Stimulated activated CD8-positive, alpha-beta memory T cell treated with anti-CD3 and anti-CD28 coated beads, Interleukin-4, amount 100 ng/mL, for 24 hours (primary cell): ENCODE measurements at regions not wholly inside any gene's neighbourhood (a gene's known extent, or its start where the extent isn't known, plus 50 kb on each side); places are given as distances from the start of the nearest gene placed in this dataset.

ENCODE experiments used
- DNase-seq: peaks from one replicate; pipeline ENCODE4 v3.0.0-alpha.2; 2020; ENCODE audit warnings: low read depth

- no peak for DNase-seq
These were observed 149.9 kb downstream of the SHQ1 start for GRCh38 chr3:72698154-72698917.

DNA sequence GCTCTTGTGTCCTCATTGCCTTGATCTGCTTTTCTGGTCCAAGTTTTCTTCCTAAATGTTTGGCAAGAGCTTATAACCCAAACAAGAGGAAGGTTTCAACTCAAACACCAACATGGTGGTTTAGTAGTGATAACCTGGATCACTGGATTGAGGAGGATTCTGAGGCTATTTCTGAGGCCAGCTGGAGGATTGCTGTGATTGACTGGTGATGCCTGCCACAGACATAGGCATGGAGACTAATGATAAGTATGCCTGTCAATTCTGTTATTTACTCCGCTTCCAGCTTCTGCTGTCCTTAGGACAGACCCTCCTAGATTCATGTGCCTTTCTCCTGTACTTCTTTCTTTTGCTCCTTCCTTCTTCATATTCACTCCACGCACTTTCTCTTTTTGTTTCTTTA, 150.5 kb downstream of the SHQ1 start:
- no peak for DNase-seq

DNA sequence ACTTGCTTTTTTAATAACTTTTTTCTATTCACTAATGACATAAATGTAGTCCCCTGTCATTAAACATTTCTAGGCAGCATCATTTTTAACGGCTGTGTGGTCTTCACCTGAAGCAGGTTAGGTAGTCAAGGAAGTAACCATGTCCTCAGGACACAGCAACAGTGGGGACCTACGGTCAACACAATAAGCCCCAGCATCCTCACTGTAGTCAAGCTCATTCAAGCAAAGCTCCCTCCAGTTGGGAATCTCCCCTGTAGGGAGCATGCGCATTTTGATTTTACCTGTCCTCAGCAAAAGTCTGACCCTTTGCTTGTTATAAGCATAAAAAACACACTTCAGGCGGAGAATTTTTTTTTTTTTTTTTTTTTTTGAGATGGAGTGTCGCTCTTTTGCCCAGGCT, 151.4 kb downstream of the SHQ1 start:
- no peak for DNase-seq

DNA sequence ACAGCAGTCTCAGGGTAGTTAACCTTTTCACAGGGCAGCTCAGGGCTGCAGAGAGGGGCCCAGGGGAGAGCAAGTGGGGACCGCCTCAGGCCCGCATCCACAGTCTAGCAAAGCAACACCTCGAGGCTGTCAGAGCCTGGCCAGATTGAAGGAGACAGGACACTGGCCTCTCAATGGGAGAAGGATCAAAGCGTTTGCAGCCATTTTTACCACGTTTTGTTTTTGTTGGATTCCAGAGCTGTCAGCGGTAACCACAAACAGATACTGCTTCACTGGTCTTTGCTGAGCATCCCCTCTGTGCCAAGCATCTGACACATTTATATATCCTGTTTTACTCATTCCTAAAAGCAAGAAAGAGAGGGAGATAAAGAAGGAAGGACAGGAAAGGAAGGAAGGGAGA, 153.8 kb downstream of the SHQ1 start:
- DNase-seq, result no peak

DNA sequence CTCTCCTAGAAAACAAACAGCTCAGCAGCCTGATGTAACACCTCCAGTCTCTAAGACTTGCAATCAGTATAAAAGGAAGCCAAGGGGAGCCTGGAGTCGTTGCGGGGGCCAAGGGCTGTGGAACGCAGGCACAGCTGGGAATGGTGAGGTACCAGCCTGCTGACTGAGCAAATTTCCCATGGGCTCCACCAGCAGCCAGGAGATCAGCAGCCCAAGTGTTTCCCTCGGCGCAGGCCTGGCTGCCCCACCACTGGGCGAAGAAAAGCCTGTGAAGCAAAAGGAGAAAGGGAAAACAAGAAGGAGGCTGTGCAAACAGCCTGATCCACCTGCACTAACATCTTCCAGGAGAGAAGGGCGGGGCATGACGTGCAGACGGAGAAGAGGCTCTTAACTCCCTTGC, 155.3 kb downstream of the SHQ1 start:
- no peak for DNase-seq

DNA sequence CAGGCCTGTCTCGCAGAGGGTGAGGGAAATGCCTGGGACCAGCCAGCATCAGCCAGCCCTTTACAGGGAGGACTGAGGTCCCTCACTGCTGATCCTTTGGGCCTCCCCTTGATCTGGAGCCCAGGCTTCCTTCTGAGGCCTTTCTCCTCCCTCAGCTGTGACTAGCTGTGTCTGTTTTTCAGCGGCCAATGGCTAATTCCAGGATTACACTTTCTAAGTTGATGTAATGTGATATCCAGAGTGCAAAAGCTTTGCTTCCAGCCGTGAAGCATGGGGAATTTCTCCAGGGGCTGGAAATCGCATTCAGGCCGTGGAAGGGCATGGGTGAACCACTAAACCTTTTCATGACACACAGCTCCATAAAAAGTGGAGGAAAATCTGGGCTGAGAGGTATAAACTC, 157.6 kb downstream of the SHQ1 start:
- no peak for DNase-seq

DNA sequence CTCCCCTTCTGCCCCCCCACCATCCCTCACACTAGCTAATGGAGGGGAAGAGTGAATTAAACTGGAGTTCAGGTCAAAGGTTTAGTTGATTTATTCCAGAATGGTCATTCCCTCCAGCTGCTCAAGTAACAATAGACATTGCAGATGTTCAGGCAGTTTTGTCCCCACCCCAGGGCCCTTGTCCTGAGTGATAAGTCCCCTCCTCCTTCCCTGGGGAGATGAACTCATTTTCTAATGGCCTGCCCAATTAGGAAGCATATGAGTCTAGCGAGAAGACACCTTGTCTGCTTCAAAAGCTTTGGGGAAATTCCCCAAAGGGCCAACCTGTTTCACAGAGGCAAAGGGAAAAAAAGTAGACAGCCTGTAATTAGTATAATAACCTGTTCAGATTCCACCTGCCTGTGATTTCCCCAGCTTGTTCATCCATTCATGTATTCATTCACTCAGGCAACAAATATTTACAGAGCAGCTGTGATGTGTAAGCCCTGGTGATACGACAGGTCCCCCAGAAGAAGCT, 165.3 kb downstream of the SHQ1 start:
- no peak for DNase-seq

DNA sequence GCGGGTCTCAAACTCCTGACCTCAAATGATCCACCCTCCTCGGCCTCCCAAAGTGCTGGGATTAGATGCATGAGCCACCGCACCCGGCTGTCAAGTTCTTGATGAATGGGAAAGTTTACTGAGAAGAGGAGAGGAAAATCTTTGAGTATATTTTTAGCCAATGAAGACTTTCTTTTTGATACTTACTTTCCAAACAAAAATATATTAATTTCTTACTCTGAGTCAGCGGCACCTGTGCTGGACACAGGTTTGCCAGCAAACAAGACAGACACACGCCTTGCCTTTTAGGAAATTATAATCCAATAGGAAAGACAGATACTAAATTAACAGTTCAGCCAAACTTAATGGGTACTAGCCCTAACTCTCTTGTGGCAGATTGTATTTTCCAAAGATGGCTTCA, 166.6 kb downstream of the SHQ1 start:
- no peak for DNase-seq

- DNase-seq, result no peak
These were observed 167.5 kb downstream of the SHQ1 start for GRCh38 chr3:72680766-72681165.

DNA sequence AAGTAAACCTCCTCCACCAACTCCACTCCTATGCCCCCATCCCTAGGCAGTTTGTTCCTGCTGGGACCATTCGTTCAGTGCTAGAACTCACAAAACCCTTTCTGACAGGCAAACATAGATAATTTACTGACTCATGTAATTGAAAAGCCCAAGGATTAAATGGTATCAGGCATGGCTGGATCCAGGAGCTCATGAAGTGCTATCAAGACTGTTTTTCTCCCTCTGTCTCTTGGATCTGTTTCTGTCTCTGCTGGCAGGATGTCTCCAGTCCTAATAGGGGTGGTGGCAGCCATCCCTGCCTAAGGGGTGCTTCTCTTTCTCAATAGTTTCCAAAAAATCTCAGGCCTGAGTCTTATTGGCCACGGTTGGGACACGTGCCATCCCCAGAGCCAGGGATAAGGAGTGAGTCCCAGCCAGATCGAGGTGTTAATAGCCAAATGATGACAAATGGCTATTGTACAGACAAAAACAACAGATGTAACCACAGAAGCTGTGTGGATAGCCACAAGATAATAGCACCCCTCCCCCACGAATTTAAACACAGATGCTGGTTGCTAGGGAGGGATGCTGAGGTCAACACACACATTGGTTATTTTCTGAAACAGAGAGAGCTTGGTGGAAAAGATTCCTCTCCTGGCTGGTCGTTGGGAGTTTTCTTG, 168.6 kb downstream of the SHQ1 start:
- no peak for DNase-seq

DNA sequence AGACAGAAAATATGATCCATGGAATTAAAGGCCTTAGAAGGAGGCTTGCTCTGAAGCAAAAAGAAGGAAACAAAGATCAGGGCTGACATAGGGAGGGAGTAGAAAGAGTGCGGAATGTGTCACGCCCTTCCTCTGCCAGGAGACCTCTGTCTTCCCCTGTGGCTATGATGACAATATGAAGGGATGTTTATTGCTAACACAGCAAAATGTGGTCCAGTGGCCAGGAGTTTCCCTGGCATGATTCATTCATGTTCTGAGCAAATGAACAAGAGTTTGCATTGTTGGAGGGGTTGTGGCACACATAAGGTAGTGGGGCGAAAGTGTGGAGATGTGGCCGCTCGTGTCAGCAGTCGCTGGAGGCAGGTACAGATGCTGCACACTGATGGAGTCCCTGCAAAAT, 169.4 kb downstream of the SHQ1 start:
- DNase-seq, result no peak

GRCh38 chr3:72678380-72678779, 169.9 kb downstream of the SHQ1 start:
- DNase-seq, result no peak

GRCh38 chr3:72675243-72675642, 173.0 kb downstream of the SHQ1 start:
- no peak for DNase-seq

DNA sequence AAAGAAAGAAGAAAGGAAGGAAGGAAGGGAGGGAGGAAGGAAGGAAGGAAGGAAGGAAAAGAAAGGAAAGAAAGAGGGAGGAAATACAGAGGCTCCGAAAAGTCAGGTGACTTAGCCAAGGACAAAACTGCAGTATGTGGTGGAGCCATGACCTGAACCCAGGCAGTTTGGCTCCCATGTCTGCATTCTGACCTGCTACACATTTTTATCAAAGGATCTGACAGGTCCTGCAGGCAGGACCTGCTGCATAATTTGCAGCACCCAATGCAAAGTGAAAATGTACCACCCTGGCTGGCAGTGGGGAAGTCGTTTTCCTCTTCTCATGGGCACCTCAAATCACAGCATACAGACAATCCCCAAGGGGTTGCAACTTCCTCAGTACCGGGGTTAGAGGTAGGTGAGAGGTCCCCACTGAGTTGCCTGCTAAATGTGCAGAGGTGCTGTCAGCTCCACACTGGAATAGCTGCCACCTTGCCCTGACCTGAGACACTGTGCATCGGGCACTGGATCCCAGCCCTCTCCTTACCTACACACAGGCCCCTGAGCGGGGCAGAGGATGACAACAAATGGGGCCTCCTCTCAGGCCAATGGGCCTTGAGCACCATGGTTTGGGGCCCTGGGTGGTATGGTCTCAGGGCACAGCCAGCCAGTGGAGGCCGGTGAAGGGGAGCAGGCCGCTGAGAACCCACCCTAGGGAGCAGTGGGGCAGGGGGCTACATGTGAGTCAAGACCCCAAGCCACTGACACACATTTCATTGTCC, 175.1 kb downstream of the SHQ1 start:
- DNase-seq, result no peak

- DNase-seq, result no peak
These were observed 179.0 kb downstream of the SHQ1 start for GRCh38 chr3:72669224-72669623.

DNA sequence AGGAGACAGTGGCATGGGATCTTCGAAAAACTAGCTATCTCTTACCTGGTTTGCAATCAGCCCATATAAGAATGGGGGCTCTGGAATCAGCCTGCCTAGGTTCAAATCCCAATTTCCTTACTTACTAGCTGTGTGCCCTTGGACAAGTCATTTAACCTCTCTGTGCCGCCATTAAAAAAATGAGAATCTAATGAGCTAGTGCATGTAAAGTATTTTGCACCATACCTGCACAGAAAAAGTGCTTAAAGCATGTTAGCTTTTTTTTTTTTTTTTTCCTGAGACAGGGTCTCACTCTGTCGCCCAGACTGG, 181.8 kb downstream of the SHQ1 start:
- DNase-seq, result no peak

DNA sequence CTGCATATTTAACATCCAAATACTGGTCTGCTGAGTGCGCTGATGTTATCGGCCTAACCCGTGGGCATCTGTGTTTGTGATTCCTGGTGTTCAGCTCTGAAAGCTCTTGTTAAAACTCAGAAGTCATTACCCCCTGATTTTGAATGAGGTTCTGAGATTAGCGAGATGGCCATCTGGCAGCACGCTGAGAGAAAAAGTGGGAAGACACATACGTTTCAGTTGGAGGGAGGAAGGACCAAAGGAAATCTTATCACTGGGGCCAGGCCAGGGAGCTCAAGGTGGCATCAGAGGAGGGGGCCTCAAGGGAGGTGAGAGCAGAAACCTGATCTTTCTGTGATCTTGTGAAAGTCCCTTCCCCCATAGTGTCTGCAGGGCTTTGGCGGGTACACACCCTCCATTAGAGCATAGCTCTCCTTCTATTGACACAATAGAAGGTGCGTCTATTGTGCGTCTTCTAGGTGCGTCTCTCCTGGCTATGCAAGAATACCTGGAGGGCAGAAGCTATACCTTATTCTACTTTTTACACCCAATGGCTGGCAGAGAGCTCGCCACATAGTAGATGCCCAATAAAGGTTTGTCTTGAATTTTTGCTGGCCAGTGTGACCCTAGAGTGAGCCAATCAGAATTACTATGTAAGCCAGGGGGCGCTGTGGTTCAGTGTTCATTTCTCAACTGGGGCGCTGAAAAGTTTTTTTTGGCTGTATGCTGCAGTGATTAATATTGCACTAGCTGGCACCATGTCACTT, 182.4 kb downstream of the SHQ1 start:
- DNase-seq, result peak; percentile 22

GRCh38 chr3:72665103-72665502, 183.1 kb downstream of the SHQ1 start:
- no peak for DNase-seq

- DNase-seq, result no peak
These were observed 183.9 kb downstream of the SHQ1 start for GRCh38 chr3:72664184-72664975.

GRCh38 chr3:72663429-72663828, 184.8 kb downstream of the SHQ1 start:
- DNase-seq, result no peak

DNA sequence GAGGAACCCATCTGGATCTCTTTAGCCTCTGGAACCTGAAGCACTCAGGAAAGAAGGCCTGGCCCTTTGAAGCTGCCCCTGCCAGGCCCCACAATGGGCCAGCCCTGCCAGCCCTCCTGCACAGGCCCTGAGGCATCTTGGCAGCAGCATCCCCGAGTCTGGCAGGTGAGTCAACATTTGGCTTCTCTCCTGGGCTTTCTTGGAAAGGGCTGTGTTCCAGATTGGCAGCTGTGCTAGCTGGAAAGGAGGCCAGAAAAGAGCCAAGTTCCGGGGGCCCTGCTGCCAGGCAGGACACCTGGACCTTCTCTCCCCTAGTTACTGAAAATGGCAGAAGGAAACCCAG, 187.2 kb downstream of the SHQ1 start:
- no peak for DNase-seq
